TTC549 (cell line): ENCODE measurements at regions not wholly inside any gene's neighbourhood (a gene's known extent, or its start where the extent isn't known, plus 50 kb on each side); places are given as distances from the start of the nearest gene placed in this dataset.
"Not testable (repeated sequence)": the region's sequence is repeated elsewhere in the genome, so short reads cannot be mapped to it uniquely, and the experiment has no call there.

Source experiments
- FAIRE-seq: peaks from 2 replicates; lab custom pipeline; 2012; peaks lifted over from hg19 to GRCh38; lab: Jason Lieb, UNC

GRCh38 chr3:150357923-150358607 lies 50.0 kb upstream of the TSC22D2 start:
- FAIRE-seq: no peak

- no peak for FAIRE-seq
Observed at GRCh38 chr3:150357140-150357539, 51.0 kb upstream of the TSC22D2 start.

GRCh38 chr3:150355574-150355973 lies 52.5 kb upstream of the TSC22D2 start:
- FAIRE-seq: no peak

- FAIRE-seq: no peak
Observed at GRCh38 chr3:150352931-150353330, 55.2 kb upstream of the TSC22D2 start.

- FAIRE-seq: no peak
Observed at GRCh38 chr3:150351398-150351797, 56.7 kb upstream of the TSC22D2 start.

GRCh38 chr3:150349314-150350097 lies 58.6 kb upstream of the TSC22D2 start:
- FAIRE-seq: no peak

GRCh38 chr3:150348500-150348899 lies 59.6 kb upstream of the TSC22D2 start:
- FAIRE-seq: no peak

- no peak for FAIRE-seq
Observed at GRCh38 chr3:150346981-150347863, 60.9 kb upstream of the TSC22D2 start.

- no peak for FAIRE-seq
Observed at GRCh38 chr3:150346266-150346665, 61.8 kb upstream of the TSC22D2 start.

GRCh38 chr3:150345021-150345538 lies 63.0 kb upstream of the TSC22D2 start:
- FAIRE-seq: no peak

- no peak for FAIRE-seq
Observed at GRCh38 chr3:150344079-150344759, 63.9 kb upstream of the TSC22D2 start.

- no peak for FAIRE-seq
Observed at GRCh38 chr3:150342896-150343467, 65.1 kb upstream of the TSC22D2 start.

GRCh38 chr3:150341891-150342290 lies 66.2 kb upstream of the TSC22D2 start:
- no peak for FAIRE-seq

- not testable (repeated sequence) for FAIRE-seq
Observed at GRCh38 chr3:150336363-150336762, 71.7 kb upstream of the TSC22D2 start.

- no peak for FAIRE-seq
Observed at GRCh38 chr3:150335631-150336030, 72.5 kb upstream of the TSC22D2 start.

- FAIRE-seq: no peak
Observed at GRCh38 chr3:150334974-150335373, 73.1 kb upstream of the TSC22D2 start.

GRCh38 chr3:150333477-150333876 lies 74.6 kb upstream of the TSC22D2 start:
- FAIRE-seq: no peak

- FAIRE-seq: no peak
Observed at GRCh38 chr3:150331978-150332568, 76.0 kb upstream of the TSC22D2 start.

- FAIRE-seq: no peak
Observed at GRCh38 chr3:150330872-150331271, 77.2 kb upstream of the TSC22D2 start.

GRCh38 chr3:150330174-150330573 lies 77.9 kb upstream of the TSC22D2 start:
- FAIRE-seq: no peak

- FAIRE-seq: no peak
Observed at GRCh38 chr3:150329408-150329807, 78.7 kb upstream of the TSC22D2 start.
